ENCODE measurements at regions not wholly inside any gene's neighbourhood (a gene's known extent, or its start where the extent isn't known, plus 50 kb on each side); places are given as distances from the start of the nearest gene placed in this dataset.

GRCh38 chr2:30338475-30338874, 107.1 kb downstream of the LBH start:
- TF ChIP-seq CTCF (conservative IDR thresholded peaks at IDR 0.05; ENCODE audit: low read length) = no peak
- TF ChIP-seq EZH2phosphoT487 (IDR thresholded peaks at IDR 0.05; ENCODE audit: borderline replicate concordance) = no peak

Data from Loucy (cell line).